CD4-positive, alpha-beta T cell treated with Interleukin-12 subunit alpha and Interleukin-12 subunit beta, for 1 hour (primary cell): ENCODE measurements at regions not wholly inside any gene's neighbourhood (a gene's known extent, or its start where the extent isn't known, plus 50 kb on each side); places are given as distances from the start of the nearest gene placed in this dataset.
"Not testable (repeated sequence)": the region's sequence is repeated elsewhere in the genome, so short reads cannot be mapped to it uniquely, and the experiment has no call there.

ENCODE experiments used
- DNase-seq: peaks from one replicate; pipeline ENCODE4 v3.0.0-alpha.2; 2020

GRCh38 chr1:194473766-194474165, 1287.4 kb upstream of the B3GALT2 start:
- no peak for DNase-seq

- DNase-seq, result no peak
These were observed 1282.9 kb upstream of the B3GALT2 start for GRCh38 chr1:194469282-194469681.

- no peak for DNase-seq
These were observed 1280.3 kb upstream of the B3GALT2 start for GRCh38 chr1:194466706-194467105.

GRCh38 chr1:194447636-194448035, 1261.2 kb upstream of the B3GALT2 start:
- DNase-seq, result no peak

- no peak for DNase-seq
These were observed 1258.8 kb upstream of the B3GALT2 start for GRCh38 chr1:194445244-194445643.

GRCh38 chr1:194442901-194443575, 1256.6 kb upstream of the B3GALT2 start:
- DNase-seq, result no peak

- no peak for DNase-seq
These were observed 1250.7 kb upstream of the B3GALT2 start for GRCh38 chr1:194437135-194437534.

- DNase-seq, result no peak
These were observed 1244.7 kb upstream of the B3GALT2 start for GRCh38 chr1:194431121-194431520.

- no peak for DNase-seq
These were observed 1234.3 kb upstream of the B3GALT2 start for GRCh38 chr1:194420706-194421105.

GRCh38 chr1:194419721-194420120, 1233.3 kb upstream of the B3GALT2 start:
- no peak for DNase-seq

GRCh38 chr1:194410756-194411155, 1224.3 kb upstream of the B3GALT2 start:
- no peak for DNase-seq

GRCh38 chr1:194407238-194407637, 1220.8 kb upstream of the B3GALT2 start:
- not testable (repeated sequence) for DNase-seq

- no peak for DNase-seq
These were observed 1208.3 kb upstream of the B3GALT2 start for GRCh38 chr1:194394676-194395075.

- no peak for DNase-seq
These were observed 1201.1 kb upstream of the B3GALT2 start for GRCh38 chr1:194387531-194387930.

GRCh38 chr1:194378517-194378916, 1192.1 kb upstream of the B3GALT2 start:
- no peak for DNase-seq

- DNase-seq, result no peak
These were observed 1188.2 kb upstream of the B3GALT2 start for GRCh38 chr1:194374649-194375048.

GRCh38 chr1:194372266-194372665, 1185.9 kb upstream of the B3GALT2 start:
- DNase-seq, result no peak

- DNase-seq, result no peak
These were observed 1183.2 kb upstream of the B3GALT2 start for GRCh38 chr1:194369622-194370021.

GRCh38 chr1:194369060-194369459, 1182.6 kb upstream of the B3GALT2 start:
- DNase-seq, result no peak

GRCh38 chr1:194367121-194367520, 1180.7 kb upstream of the B3GALT2 start:
- no peak for DNase-seq

- no peak for DNase-seq
These were observed 1180.3 kb upstream of the B3GALT2 start for GRCh38 chr1:194366705-194367104.

GRCh38 chr1:194362327-194362726, 1175.9 kb upstream of the B3GALT2 start:
- DNase-seq, result no peak

GRCh38 chr1:194361374-194362131, 1175.1 kb upstream of the B3GALT2 start:
- DNase-seq, result no peak

- DNase-seq, result no peak
These were observed 1171.8 kb upstream of the B3GALT2 start for GRCh38 chr1:194358208-194358581.
